Activated CD4-positive, alpha-beta T cell treated with anti-CD3 and anti-CD28 coated beads, Interleukin-10, Interleukin-2, amounts not matched to agents 100 ng/mL and 50 ng/mL, durations not matched to agents 16 hours and 8 hours (primary cell): ENCODE measurements at regions not wholly inside any gene's neighbourhood (a gene's known extent, or its start where the extent isn't known, plus 50 kb on each side); places are given as distances from the start of the nearest gene placed in this dataset.
"Not testable (repeated sequence)": the region's sequence is repeated elsewhere in the genome, so short reads cannot be mapped to it uniquely, and the experiment has no call there.

ENCODE experiments used
- DNase-seq: peaks from one replicate; pipeline ENCODE4 v3.0.0-alpha.2; 2020

DNA sequence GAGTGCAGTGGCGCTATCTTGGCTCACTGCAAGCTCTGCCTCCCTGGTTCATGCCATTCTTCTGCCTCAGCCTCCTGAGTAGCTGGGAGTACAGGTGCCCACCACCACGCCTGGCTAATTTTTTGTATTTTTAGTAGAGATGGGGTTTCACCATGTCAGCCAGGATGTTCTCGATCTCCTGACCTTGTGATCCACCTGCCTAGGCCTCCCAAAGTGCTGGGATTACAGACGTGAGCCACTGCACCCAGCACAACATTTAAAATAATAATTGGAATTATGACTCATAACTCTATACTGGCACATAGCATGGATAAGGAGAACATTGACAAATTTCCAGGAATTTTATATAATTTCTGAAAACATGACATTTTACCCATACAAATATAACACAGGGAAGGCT is 54.2 kb downstream of the DBET start:
- DNase-seq = not testable (repeated sequence)

DNA sequence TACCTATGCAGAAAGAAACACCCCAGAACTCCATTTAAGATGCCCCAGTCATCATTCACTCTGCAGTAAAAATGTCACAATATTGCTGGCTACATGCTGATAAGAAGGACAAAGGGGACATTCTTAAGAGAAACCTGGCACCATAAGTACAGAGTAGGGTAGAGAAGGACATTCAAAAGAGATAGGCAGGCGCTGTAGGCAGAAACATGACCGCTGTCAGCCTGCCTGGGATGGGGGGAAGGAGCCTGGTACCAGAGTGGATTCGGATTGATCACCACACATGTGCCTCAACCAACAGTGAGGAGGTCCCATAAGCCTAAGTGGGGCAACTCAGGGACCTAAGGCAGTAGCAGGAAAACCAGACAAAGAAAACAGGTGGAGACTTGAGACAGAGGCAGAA is 54.1 kb upstream of the DUX4 start:
- DNase-seq = not testable (repeated sequence)

DNA sequence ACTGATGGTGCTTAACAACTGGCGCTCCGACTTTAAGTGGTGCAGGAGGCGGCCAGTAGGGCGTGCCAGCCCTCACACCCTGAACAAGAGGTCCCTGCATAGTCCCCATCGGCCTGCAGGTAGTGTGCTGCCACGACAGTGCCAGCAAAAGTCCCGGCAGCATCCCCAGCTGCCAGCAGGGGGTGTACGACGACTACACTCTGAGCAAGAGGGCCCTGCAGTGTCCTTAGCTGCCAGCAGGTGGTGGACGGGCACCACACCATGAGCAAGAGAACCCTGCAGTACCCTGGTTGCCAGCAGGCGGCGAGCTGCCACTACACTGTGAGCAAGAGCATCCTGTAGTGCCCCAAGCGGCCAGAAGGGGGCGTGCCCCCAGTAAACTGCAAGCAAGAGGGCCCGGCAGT is 53.5 kb upstream of the DUX4 start:
- not testable (repeated sequence) for DNase-seq

GRCh38 chr4:190120537-190121001 is 53.0 kb upstream of the DUX4 start:
- DNase-seq = peak; percentile 35

DNA sequence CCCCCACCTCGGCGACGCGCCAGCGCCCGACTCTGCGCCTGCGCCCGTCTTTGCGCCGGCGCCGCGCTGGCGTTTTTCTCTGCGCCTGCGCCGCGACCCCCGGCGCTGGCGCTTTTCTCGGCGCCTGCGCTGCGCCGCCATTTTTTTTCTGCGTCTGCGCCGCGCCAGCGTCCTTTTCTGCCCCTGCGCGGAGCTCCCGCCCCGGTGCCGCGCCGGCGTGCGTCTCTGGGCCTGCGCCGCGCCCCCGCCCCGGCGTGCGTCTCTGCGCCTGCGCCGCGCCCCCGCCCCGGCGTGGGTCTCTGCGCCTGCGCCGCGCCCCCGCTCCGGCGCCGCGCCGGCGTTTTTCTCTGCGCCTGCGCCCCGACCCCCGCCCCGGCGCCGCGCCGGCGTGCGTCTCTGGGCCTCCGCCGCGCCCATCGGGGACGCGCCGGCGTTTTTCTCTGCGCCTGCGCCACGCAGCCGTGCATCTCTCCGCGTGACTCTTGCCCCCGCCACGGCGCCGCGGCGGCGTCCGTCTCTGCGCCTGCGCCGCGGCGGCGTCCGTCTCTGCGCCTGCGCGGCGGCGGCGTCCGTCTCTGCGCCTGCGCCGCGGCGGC is 52.4 kb upstream of the DUX4 start:
- not testable (repeated sequence) for DNase-seq

DNA sequence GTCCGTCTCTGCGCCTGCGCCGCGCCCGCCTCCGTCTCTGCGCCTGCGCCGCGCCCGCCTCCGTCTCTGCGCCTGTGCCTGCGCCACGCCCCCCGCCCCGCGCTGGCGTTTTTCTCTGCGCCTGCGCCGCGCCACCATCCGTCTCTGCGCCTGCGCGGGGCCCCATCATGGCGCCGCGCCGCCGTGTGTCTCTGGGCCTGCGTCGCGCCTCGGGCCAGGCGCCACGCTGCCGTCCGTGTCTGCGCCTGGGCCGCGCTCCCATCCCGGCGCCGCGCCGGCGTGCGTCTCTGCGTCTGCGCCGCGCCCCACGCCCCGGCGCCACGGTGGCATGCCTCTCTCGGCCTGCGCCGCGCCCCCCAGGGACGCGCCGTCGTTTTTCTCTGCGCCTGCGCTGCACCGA is 51.8 kb upstream of the DUX4 start:
- DNase-seq = no peak

DNA sequence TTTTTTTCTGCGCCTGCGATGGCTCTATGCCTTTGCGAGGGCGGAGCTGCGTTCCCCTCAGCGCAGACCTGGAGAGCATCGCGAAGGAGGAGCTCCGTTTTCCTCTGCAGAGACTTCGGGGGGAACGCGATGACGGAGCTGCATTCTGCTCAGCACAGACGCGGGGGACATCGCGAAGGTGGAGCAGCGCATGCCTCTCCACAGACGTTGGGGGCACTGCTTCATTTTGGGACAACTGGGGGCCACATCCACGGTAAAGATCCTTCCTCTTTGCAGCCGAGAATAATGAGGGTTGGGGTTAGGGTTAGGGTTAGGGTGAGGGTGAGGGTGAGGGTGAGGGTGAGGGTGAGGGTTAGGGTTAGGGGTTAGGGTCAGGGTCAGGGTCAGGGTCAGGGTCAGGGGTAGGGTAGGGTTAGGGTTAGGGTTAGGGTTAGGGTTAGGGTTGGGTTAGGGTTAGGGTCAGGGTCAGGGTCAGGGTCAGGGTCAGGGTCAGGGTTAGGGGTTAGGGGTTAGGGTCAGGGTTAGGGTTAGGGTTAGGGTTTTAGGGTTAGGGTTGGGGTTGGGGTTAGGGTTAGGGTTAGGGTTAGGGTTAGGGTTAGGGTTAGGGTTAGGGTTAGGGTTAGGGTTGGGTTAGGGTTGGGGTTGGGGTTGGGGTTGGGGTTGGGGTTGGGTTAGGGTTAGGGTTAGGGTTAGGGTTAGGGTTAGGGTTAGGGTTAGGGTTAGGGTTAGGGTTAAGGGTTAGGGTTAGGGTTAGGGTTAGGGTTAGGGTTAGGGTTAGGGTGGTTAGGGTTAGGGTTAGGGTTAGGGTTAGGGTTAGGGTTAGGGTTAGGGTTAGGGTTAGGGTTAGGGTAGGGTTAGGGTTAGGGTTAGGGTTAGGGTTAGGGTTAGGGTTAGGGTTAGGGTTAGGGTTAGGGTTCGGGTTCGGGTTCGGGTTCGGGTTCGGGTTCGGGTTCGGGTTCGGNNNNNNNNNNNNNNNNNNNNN is 51.1 kb upstream of the DUX4 start:
- peak; percentile 34 for DNase-seq
